ENCODE measurements at regions not wholly inside any gene's neighbourhood (a gene's known extent, or its start where the extent isn't known, plus 50 kb on each side); places are given as distances from the start of the nearest gene placed in this dataset.

DNA sequence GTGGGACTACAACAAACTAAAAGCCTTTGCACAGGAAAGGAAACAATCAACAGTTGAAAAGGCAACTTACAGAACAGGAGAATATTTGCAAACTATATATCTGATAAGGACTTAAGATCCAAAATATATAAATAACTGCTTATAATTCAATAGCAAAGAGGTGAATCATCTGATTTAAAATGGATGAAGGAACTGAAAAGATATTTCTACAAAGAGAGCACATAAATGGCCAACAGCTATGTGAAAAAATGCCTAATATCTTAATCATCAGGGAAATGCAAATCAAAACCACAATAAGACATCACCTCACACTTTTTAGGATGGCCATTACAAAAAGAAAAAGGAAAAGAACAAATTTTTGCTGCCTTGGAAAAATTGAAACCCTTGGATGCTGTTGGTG is 100.4 kb downstream of the LURAP1L start:
- TF ChIP-seq, protein P1, sequence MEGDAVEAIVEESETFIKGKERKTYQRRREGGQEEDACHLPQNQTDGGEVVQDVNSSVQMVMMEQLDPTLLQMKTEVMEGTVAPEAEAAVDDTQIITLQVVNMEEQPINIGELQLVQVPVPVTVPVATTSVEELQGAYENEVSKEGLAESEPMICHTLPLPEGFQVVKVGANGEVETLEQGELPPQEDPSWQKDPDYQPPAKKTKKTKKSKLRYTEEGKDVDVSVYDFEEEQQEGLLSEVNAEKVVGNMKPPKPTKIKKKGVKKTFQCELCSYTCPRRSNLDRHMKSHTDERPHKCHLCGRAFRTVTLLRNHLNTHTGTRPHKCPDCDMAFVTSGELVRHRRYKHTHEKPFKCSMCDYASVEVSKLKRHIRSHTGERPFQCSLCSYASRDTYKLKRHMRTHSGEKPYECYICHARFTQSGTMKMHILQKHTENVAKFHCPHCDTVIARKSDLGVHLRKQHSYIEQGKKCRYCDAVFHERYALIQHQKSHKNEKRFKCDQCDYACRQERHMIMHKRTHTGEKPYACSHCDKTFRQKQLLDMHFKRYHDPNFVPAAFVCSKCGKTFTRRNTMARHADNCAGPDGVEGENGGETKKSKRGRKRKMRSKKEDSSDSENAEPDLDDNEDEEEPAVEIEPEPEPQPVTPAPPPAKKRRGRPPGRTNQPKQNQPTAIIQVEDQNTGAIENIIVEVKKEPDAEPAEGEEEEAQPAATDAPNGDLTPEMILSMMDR (IDR thresholded peaks at IDR 0.05), result no peak
- TF ChIP-seq POLR2A (IDR thresholded peaks at IDR 0.05), result no peak

Measured in thyroid gland (tissue), 4 donors.